ENCODE measurements at regions not wholly inside any gene's neighbourhood (a gene's known extent, or its start where the extent isn't known, plus 50 kb on each side); places are given as distances from the start of the nearest gene placed in this dataset.

DNA sequence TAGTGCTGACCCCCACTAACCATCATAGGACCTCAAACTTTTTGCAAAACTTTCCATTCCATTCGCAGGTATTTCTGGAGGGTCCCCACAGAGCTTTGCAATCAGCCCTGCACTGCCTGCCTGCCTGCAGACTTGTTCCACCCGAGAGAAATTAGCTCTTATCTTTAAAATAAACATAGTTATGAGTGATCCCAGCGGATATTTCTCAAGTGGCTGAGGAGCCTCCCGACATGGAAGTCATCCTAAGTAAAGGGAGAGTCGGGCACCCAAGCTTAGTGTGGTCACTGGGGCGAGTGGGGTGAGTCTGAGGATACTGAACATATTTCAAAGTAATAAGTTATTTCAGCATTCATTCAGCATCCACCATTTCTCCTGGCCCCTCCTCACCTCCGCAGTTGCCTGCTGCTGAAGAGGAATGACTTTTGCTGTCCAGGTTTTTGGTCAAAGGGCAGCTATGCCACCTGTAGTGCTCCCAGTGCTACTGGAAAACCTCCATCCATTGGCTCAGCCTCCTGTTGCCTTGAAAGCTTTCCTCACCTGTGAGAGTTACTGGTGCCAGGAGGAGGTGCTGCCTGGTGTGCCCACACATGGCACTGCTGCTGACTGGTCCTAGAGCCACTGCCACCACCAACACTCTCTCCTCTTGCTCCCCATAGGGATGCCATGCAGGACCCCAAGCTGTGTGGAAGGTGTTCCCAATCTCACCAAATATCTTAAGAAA, 89.7 kb upstream of the PCSK1 start:
- TF ChIP-seq CTCF (IDR thresholded peaks at IDR 0.05) (no peak), POLR2AphosphoS5 (IDR thresholded peaks at IDR 0.05) (no peak)

Measured in suprapubic skin (tissue), 3 donors.